ENCODE measurements at regions not wholly inside any gene's neighbourhood (a gene's known extent, or its start where the extent isn't known, plus 50 kb on each side); places are given as distances from the start of the nearest gene placed in this dataset.

- TF ChIP-seq POLR2A (IDR thresholded peaks at IDR 0.05) (no peak), EP300 (IDR thresholded peaks at IDR 0.05) (no peak)
- TF ChIP-seq, protein P1, sequence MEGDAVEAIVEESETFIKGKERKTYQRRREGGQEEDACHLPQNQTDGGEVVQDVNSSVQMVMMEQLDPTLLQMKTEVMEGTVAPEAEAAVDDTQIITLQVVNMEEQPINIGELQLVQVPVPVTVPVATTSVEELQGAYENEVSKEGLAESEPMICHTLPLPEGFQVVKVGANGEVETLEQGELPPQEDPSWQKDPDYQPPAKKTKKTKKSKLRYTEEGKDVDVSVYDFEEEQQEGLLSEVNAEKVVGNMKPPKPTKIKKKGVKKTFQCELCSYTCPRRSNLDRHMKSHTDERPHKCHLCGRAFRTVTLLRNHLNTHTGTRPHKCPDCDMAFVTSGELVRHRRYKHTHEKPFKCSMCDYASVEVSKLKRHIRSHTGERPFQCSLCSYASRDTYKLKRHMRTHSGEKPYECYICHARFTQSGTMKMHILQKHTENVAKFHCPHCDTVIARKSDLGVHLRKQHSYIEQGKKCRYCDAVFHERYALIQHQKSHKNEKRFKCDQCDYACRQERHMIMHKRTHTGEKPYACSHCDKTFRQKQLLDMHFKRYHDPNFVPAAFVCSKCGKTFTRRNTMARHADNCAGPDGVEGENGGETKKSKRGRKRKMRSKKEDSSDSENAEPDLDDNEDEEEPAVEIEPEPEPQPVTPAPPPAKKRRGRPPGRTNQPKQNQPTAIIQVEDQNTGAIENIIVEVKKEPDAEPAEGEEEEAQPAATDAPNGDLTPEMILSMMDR (IDR thresholded peaks at IDR 0.05) = no peak
Measured at GRCh38 chr14:87465770-87466169, 527.2 kb downstream of the GALC start.
